HL-60 (cell line): ENCODE measurements at regions not wholly inside any gene's neighbourhood (a gene's known extent, or its start where the extent isn't known, plus 50 kb on each side); places are given as distances from the start of the nearest gene placed in this dataset.
"Not testable (repeated sequence)": the region's sequence is repeated elsewhere in the genome, so short reads cannot be mapped to it uniquely, and the experiment has no call there.

Source experiments
- DNase-seq, 2 experiments: peaks; one replicate each; pipeline ENCODE4 v3.0.0-alpha.2; 2010 to 2020; ENCODE audit warnings: low read depth in 1 of 2, low spot score in 1 of 2
- H3K27ac ChIP-seq: fragments of 250-450 bp; sonication (Bioruptor Pico); replicated peaks from 2 replicates; pipeline ENCODE4 v1.5.1; 2020; ENCODE audit warnings: mild to moderate bottlenecking, moderate library complexity
- H3K27me3 ChIP-seq: fragments of 250-450 bp; sonication (Bioruptor Pico); 2 replicates; pipeline ENCODE4 v1.5.1; 2021; ENCODE audit warnings: mild to moderate bottlenecking, moderate library complexity; ENCODE audit not compliant: insufficient read depth, poor library complexity, severe bottlenecking
- H3K4me3 ChIP-seq: replicated peaks from 2 replicates; pipeline ENCODE4 v1.5.1; 2011; ENCODE audit warnings: mild to moderate bottlenecking, control low read depth, low read length; ENCODE audit not compliant: insufficient read depth
- CTCF ChIP-seq: IDR thresholded peaks from one replicate; pipeline ENCODE4 v1.5.1; 2011; ENCODE audit warnings: low read length, control low read depth, inconsistent platforms; ENCODE audit not compliant: insufficient read depth
- GABPA ChIP-seq: IDR thresholded peaks from 2 replicates; pipeline ENCODE4 v1.6.1; 2012; ENCODE audit warnings: low read depth
- POLR2AphosphoS5 ChIP-seq: IDR thresholded peaks from 2 replicates; pipeline ENCODE4 v1.6.1; 2012; ENCODE audit warnings: low read depth
- REST ChIP-seq: IDR thresholded peaks from 2 replicates; pipeline ENCODE4 v1.6.1; 2012; ENCODE audit warnings: low read depth; ENCODE audit not compliant: insufficient replicate concordance
- SPI1 ChIP-seq: IDR thresholded peaks from 2 replicates; pipeline ENCODE4 v1.6.1; 2012; ENCODE audit warnings: low read depth, mild to moderate bottlenecking, borderline replicate concordance

GRCh38 chr21:7951854-7952519 lies 2569.4 kb upstream of the TPTE start:
- no peak overlapping the region for H3K4me3 ChIP-seq
- TF ChIP-seq SPI1, result no peak
- TF ChIP-seq CTCF, result no peak
- no peak for TF ChIP-seq GABPA
- TF ChIP-seq POLR2AphosphoS5, result no peak
- peak in 1 of 2 experiments; percentile 25 for DNase-seq
- H3K27me3 ChIP-seq, result no peaks in the 10 kb centered on the region
- H3K27ac ChIP-seq, result no peak overlapping the region

- Histone ChIP-seq H3K27me3 (no peaks in the 10 kb centered on the region), H3K4me3 (no peak overlapping the region), H3K27ac (no peak overlapping the region)
- TF ChIP-seq GABPA, result no peak
- TF ChIP-seq CTCF, result no peak
- no peak for TF ChIP-seq POLR2AphosphoS5
- TF ChIP-seq REST, result no peak
- no peak for TF ChIP-seq SPI1
- DNase-seq, result no peak
These were observed 2568.7 kb upstream of the TPTE start for GRCh38 chr21:7952648-7953047.

GRCh38 chr21:7953058-7953457 lies 2568.3 kb upstream of the TPTE start:
- no peak overlapping the region for H3K4me3 ChIP-seq
- no peaks in the 10 kb centered on the region for H3K27me3 ChIP-seq
- no peak overlapping the region for H3K27ac ChIP-seq
- DNase-seq, result no peak
- TF ChIP-seq CTCF (no peak), GABPA (no peak), SPI1 (no peak), REST (no peak), POLR2AphosphoS5 (no peak)

- H3K27me3 ChIP-seq, H3K27ac ChIP-seq, H3K4me3 ChIP-seq, DNase-seq: not testable (repeated sequence)
These were observed 2565.9 kb upstream of the TPTE start for GRCh38 chr21:7955358-7956073.

GRCh38 chr21:7956074-7956452 lies 2565.3 kb upstream of the TPTE start:
- not testable (repeated sequence) for H3K27ac ChIP-seq, H3K4me3 ChIP-seq, DNase-seq, H3K27me3 ChIP-seq

- H3K27ac ChIP-seq, H3K4me3 ChIP-seq, DNase-seq: not testable (repeated sequence)
These were observed 2564.2 kb upstream of the TPTE start for GRCh38 chr21:7956998-7957712.

More at GRCh38 chr21:7956998-7957712, 2564.2 kb upstream of the TPTE start:
- H3K27me3 ChIP-seq, result not testable (repeated sequence)
